HG02610 (cell line): ENCODE measurements at regions not wholly inside any gene's neighbourhood (a gene's known extent, or its start where the extent isn't known, plus 50 kb on each side); places are given as distances from the start of the nearest gene placed in this dataset.
"Not testable (repeated sequence)": the region's sequence is repeated elsewhere in the genome, so short reads cannot be mapped to it uniquely, and the experiment has no call there.

ENCODE experiments used
- ATAC-seq: cut with Tn5 transposase; IDR thresholded peaks from one replicate; pipeline ENCODE4 v1.9.1; 2021; ENCODE audit warnings: mild to moderate bottlenecking, moderate library complexity; ENCODE audit not compliant: unreplicated experiment

DNA sequence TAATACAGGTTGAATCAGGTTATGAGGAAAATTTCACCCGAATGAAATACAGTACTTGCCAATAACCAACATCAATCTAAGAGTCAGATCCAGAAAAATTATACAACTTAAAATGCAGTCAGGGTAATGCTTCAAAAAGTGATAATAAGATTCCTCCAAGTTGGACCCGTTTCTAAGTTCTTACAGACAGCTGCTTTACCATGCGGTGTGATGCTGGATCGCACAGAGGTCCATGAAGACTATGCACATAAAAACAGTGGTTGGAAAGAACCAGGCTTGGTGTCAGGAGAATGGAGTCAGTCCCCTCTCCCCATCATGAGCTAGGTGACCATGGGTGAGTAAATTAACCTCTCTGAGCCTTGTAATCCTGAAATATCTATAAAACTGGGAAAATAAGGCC lies 261.3 kb downstream of the QDPR start:
- no peak for ATAC-seq

DNA sequence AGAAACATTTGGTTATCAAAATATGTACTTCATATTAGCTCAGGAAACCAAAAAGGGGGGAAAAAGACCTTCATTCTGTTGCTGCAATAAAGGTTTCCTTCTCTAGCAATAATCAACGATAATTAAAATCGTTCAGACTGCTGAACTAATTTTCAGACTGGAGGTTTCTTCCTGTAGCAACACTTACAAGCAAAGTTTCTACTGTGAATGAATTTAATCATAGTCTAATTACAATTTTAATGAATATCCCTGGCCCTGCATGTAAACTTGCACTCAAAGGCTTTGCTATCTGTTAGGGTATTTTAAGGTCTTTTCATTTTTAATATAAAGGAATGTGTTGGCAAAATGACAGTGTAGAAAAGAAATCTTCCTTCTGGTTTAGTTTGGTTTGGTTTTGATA lies 265.2 kb downstream of the QDPR start:
- no peak for ATAC-seq

DNA sequence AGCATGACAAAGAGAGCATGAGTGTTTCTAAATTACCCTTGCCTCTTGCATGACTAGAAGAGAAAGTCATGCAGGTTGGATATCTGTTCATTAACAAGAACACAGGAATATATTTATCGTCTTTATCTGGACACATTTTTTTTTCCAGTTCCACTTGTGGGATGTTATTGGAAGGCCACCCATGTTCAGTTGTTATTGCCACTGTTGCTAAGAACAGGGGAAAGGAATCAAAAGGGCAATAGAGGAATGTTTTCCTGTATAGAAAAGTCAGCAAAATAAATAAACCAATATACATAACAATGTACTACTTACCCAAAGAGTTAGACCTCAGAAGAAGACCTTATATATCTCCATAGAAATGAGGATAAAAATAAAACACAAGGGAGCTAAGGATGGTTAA lies 270.1 kb downstream of the QDPR start:
- no peak for ATAC-seq

DNA sequence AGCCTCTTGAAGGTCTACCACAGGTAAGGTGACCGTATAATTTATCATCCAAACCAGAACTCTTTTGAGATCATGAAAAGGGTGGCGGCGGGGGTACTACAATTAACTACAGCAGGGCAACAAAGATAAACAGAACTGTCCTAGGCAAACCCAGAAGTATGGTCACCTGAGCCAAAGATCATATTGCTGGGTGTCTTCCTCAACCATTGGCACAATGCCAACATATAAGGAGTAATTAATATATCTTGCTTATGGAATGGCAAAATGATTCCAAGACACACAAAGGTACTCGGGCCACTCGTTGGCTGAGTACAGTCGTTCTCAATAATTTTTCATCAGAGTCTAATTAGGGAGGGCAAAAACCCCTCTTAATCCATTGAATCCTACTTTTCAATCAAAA lies 273.3 kb downstream of the QDPR start:
- ATAC-seq: no peak

DNA sequence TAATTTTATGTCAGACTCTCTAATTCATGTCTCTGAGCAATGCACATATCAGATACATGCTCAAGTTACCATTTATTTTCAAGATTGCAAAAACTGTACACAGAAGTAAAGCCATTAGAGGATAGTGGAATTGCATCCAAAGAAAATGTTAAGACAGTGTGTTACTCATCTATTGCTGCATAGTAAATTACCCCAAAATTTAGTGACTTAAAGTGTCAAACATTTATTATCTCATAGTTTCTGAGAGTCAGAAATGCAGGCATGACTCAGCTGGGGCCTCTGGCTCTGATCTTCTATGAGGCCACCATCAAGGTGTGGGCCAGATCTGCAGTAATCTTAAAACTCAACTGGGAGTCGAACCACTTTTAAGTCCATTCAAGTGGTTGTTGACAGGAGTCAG lies 275.2 kb downstream of the QDPR start:
- ATAC-seq: no peak

DNA sequence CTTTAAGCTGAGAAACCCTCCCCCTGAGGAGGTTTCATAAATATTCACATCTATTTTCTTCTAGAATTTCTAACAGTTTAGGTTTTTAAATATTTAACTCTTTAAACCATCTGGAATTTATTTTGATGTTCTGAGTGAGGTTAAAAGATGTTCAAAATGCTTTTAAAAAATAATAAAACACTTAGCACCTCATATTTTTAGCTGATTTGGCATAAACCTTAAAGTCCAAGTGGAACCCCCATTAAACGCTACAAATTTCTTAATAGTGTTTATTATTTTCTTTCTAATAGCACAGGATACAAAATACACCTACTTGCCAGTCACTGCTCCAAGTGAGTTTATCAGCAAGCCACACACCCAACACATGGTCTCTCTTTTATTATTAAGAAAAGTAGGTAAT lies 277.2 kb downstream of the QDPR start:
- ATAC-seq: no peak

DNA sequence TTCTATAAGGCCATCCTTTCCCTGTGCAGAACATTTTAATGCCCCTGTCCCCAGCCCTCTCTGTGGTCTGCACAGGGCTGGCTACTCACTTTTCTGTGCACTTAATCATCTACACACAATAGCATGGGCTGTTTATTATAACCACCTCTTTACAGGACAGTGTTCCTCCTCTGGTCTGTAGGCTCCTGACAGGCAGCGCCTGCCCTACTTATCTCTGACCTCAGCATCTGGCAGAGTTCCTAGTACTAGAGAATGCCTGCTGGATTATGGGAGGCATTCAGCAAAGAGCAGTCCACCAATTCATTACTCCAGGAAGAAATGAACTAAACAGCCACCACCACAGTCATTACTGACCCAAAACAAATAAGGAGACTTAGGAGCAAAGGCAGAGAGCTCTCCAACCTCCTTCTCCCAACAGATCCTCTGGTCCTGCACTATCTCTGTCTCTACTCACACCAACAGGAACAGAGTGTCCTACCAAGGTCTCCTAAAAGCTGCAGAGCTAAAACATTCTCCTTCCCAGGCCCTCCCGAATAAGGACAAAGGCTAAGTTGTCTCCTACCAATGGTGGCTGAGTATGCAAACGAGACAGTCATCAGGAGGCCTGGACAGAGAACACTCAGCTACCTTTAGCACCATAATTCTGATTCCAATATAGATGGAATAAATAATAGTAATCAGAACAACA lies 279.2 kb downstream of the QDPR start:
- ATAC-seq: no peak

DNA sequence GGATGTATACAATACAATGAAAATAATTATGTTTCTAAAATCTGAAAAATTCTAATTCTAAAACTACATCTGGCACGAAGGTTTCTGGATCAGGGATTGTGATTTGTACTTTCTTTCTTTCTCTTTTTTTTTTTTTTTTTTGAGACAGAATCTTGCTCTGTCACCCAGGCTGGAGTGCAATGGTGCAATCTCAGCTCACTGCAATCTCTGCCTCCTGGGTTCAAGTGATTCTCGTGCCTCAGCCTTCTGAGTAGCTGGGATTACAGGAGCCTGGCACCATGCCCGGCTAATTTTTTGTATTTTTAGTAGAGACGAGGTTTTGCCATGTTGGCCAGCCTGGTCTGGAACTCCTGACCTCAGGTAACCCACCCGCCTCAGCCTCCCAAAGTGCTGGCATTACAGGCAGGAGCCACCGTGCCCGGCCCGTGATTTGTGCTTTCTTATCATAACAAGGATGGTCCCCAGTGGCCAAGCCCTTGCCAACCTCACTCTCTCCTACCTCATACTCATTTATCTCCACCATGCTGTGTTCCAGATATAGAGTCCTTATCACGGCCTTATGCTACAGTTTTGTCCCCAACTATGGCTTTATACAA lies 279.9 kb downstream of the QDPR start:
- ATAC-seq: not testable (repeated sequence)

DNA sequence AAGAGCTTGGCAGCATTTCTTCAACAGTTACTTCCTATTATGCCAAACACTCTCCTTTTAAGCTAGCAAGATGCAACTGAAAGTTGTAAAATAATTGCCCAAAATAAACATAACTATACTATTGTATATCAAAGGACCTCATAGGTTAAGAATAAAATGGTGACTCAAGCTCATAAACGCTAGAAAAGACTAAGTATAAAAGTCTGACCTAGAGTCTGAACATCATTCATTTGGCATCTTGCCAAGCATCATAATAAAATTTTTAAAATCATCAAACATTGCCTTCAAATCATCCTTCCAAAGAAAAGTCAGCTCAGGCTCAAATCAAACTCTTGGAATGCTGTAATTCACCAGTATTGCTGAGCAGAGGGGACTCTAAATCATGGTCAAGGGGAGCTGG lies 281.2 kb downstream of the QDPR start:
- ATAC-seq: no peak

DNA sequence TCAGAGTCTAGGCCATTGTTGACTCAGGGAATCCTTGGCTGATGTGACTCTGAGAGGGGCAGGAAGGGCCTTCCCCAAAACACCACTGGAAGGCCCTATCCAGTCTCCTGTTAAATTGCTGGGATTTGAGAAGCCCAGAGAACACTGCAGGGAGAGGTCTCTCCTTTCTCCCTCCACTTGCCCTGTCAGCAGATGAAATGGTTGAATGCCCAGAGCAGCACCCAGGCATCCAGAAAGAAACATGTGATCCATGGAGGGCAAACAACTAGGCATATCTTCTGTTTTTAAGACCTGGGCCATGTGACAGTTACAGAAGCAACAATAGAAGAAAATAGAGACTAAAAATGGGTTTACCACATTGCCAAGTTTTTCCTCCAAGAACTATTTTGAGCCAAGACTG lies 291.1 kb downstream of the QDPR start:
- ATAC-seq: no peak

DNA sequence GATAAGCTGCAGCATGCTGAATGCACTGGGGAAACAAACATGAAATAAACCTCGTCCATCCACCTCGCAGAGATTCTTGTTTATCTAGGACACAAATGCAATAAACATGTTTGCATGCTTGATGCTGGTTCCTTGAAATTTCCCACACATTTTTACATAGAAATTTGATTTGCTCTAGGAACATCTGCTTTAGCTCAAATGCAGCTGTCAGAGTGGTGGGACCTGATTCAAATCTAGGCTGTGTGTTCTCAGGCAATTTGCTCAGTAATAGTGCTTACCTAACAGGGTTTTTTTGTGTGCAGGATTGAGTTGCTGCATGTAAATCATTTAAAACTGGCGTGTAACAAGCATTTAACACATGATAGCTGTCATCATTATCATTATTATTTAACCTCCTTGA lies 293.1 kb downstream of the QDPR start:
- ATAC-seq: no peak

DNA sequence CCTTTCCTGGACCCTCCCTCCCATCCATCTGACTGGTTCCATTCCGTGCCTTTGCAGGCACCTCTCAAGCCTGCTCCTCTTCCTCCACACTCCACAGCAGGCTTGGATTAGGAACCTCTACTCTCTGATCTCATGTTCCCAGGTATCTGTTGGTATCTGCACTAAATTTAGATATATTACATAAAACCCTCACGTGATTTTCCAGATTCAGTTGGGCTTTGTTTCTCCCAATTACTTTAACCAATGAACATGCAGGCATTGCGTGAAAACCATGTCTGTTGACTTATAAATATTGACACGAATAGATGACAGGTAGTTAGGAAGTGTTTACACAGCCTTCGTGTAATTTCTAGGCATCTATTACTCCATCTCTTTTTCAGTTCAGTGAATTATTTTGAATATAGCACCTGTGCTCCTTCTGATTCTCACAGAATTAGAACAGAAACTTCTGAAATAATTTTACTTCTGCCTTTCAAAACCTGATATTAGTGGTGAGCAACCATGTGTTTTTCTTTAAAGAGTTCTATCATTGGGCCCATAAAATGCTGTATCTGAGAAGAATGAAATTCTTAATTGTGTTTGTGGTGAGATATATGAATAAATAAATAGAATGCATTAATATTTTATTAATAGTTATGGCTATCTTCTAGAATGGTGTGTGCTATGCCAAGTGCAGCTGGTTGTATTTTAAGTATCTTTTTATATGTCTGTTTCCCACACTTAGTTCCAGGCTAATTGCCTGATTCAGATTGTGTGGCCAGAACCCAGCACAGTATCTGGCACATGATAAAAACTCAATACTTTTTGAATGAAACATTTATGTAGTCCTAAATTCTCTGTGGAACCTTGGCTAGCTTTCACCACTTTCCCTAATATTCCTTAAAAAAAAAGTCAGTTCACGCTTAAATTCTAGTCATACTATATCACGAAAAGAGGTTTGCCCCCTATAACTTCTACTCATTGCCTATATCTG lies 304.8 kb downstream of the QDPR start:
- ATAC-seq: no peak

DNA sequence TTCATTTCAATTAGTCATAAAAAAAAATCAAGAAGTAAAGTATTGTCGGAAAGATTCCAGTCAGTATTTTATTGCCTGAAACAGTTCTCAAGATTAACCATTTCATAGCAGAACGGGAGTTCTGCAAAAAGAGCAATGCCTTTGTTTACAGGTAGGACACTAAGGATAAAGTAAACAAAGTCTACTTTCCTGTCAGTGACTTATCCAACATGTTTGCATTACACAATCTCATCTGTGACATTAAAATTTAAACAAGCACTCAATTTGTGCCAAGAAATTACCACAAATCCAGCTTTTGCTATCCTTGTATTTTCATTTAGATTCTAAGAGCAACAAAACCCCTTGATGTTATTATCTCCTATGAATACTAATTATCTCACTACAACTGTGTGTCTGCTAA lies 306.5 kb upstream of the LDB2 start:
- no peak for ATAC-seq

DNA sequence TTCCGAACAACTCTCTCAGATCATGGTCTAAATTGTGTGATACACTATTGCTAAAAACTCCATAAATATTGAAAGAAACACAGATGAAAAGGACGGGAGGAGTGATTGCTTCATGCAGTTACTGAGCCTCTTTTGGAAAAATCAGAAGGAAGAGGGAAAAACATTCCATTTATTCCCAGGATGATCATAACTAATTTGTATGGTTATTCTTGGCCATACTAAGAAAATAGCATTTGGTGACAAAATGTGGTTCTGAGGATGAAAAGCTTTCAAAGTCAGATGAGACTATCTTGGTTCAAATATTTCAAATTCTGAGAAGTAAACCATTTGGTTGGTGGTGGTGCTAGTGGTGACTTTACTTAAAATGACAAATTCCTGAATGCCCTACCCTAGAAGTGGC lies 305.4 kb upstream of the LDB2 start:
- ATAC-seq: no peak

DNA sequence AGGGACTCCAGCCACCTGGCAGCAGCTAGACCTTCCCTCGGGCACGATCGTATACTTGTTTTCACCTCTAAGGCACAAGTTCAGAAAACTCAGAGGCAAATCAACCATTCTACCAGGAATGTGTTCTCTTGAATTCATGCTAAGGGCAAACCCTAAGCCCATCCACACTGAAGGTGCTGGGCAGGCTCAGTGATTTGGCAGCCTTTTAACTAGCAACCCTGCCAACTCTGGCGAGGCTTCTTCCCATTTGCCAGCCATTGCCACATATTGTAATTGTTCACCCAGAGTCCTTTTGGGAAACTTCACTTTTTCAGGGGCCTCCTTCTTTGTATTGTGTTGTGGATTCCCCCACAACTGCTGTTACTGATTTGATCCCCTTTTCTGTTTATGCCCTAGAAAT lies 298.6 kb upstream of the LDB2 start:
- ATAC-seq: no peak

DNA sequence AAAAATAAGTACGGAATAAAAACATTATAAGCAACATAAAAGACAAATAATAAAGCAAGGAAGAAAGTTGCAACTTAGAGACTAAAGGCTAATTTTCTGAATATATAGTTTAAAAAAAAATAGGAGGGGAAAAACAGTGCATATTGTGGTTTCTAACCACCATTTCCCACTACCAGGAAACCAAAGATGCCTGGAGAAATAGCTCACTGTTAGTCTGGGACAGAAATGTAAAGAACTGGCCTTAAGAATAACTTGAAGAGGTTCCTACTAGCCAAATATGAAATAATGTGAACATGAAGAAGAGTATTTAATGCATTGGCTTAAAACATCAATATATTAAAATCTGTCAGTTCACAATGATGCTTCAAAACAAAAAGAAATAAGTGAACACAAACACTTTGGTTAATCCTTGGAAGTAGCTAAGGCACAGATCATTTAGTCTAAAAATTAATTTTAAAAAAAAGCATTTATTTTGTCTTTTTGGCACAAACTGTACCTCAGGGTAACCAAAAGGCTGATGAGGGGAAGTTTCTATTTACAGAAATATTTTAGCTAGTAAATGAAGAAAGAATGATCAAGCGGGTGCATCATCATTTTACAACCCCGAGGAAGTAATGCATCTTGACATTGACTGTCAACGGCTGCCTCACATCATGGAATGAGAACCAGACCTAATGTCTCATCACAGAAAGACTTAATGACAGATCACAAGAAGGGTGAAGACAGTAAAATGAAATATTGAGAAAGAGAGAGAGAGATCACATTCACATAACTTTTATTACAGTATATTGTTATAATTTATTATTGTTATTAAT lies 297.2 kb upstream of the LDB2 start:
- ATAC-seq: no peak

DNA sequence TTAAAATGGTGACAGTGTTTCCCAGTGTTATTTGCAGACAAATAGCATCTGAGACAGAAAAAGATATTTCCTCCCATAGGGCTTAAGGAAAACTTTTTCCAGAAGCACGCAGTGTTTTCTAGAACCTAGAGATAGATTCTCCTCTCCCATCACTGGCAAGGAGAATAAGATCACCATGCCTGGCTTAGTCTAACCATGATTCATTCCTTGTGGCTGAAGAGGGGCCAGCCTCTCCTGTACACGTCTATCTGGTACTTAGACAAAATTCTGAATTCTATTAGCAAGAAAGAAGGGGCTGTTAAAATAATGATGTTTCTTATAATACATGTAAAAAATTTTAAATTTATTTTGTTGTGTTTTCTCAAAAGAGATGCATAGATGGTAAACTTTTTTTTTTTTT lies 296.1 kb upstream of the LDB2 start:
- no peak for ATAC-seq

DNA sequence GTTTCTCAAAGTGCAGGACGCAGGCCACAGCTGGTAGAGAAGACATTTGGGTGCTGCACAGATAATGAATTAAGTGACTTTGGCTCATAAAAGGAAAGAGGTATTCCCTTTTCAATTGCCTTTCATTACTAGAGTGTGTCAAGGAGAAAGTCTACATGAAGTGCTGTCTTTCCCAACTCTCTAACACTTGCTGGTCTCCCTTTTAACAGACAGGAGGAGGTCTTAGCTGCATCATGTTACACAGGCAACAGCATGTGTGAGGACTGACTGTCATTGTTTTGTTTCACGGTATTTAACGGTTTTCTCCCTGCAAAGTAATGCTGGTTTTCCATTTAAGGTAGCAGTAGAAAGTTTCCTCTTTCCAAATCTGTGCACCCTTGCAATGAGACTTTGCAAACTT lies 291.3 kb upstream of the LDB2 start:
- ATAC-seq: no peak

DNA sequence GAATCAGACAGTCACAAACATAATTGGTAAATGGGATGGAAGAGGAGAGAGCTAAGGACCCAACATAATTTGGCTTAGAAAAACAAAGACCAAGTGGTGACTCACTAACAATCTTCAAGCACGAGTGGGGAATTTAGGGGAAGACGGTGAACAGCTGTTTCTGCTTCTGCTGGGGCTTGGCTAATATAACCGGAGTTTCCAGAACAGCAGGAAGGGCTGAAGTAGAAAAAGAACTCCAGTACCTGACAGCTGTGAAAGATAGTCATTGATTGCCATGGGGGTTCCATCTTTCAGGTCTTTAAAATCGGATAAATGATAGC lies 290.9 kb upstream of the LDB2 start:
- ATAC-seq: no peak

DNA sequence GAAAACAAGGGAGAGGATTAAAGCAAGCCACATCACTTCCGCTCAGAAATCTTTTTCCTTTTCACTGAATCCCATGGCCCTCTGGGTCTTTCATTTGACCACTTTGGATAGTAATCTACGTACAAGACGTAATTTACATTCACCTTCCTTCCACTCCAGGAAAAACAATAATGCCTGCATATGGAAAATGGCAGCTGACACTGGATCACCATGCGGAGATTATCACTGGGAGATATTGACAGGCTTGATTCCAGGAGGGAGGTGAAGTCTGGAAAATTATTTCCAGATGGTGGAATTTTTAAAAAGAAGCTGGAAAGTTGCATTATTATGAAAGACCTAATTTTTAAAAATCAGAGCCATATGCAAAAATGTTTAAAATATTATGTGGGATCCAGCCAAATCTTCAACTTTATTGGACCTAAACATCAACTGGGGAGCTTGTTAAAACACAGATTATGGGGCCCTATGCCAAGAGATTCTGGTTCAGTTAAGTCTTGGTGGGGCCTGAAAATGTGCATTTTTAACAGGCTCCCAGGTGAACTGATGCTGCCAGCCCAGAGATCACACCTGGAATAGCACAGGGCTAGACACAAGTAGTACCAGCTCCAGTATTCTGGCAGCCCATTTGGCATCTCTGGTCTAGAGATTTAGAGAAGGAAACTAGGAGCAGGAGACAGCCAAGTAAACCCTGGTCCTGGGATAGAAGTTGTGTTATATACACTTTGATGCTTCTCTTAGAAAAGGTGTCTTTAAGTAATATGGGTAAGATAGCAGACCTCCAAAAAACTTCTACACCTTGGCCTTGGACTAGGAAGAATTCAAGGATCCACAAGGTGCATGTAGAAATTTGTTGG lies 290.3 kb upstream of the LDB2 start:
- ATAC-seq: no peak
